GM18502 (cell line): ENCODE measurements at regions not wholly inside any gene's neighbourhood (a gene's known extent, or its start where the extent isn't known, plus 50 kb on each side); places are given as distances from the start of the nearest gene placed in this dataset.

ENCODE experiments used
- ATAC-seq: cut with Tn5 transposase; IDR thresholded peaks from one replicate; pipeline ENCODE4 v1.9.1; 2021; ENCODE audit warnings: mild to moderate bottlenecking; ENCODE audit not compliant: unreplicated experiment, poor library complexity

DNA sequence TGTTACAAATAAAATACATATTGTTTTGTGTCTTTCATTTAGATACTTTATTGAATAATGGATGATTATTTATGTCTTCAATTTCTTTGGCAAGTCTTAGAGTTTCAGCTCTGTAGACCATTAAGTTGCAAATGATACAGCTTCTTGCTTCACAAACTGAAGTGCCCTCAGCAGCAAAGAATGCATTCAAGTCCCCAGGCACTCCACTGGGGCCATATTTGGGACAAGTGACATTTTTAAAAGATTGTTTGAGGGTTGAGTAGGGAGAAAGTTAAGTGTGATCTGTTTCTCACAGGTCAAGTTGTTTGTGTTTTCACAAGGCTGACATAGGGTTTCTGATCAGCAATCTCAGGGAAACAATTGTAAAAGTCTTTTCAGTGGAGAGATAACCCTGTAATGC is 400.7 kb downstream of the PLA2G4A start:
- ATAC-seq = no peak

DNA sequence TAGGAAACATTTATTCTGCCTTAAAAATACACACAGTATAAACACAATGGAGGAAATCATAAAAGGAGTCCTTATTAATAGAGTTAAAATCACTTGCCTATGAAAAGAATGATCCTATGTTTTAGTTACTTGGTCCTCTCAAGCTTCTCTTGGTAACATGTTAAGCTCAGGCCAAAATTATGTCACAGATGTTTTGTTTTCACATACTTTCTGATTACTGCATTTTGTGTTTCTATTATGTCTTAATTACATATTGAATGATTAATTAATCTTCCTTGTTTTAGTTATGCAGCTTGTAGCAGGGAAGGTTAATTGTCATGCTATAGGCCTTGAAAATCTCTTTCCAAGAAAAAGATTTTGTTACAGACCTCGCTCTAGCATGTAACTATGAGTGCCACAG is 406.0 kb downstream of the PLA2G4A start:
- ATAC-seq = no peak

DNA sequence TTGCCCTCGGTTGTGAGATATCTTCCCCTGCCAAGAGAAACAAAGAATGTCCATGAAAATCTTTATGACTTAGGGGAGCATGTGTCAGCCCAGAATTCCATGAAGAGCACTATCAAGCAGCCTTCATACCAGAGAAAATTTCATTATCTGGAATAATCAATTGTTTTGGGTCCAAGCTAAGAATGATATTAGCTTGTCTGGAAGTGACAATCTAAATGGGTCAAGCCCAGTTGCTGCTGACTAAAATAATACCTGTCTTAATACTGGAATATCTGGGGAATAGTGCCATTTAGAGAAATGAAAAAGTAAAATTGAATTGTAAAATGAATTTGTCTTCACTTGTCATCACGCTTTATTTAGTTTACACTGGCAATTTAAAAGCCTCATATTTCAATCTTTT is 407.4 kb downstream of the PLA2G4A start:
- no peak for ATAC-seq

DNA sequence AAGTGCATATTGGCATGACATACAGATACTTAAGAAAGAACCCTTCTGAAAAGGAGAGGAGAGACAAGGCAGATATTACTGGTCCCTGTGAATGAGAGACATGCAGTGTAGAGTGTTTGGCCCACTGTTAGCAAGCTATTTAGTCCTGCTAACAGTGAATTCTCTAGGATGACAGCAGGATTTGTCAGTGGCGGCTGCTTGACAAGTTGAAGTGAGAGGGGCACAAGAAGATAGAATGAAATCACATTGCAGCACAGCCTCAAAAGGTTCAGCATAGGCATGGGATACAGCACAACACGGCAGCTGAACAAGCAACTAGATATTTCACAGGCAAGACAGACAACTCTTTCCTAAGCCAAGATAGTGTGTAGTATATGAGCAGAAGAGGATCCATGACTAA is 407.9 kb downstream of the PLA2G4A start:
- no peak for ATAC-seq

DNA sequence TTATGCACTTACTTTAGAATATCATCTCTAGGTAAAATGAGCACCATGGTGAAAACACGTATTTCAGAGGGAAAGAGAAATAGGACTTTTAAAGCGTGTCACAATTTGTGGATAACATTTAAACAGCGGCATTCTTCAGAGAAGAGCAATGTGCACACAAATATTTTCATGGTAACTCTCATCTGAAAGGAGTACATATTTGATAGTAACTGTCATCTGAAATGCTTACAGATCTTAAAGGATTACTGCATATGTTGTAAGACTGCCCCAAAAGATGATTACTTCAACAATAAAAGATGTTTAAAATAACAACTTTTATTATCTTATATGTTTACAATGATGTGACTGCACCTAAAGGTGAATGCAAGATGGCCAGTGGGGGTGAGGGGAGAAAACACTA is 408.8 kb downstream of the PLA2G4A start:
- no peak for ATAC-seq

DNA sequence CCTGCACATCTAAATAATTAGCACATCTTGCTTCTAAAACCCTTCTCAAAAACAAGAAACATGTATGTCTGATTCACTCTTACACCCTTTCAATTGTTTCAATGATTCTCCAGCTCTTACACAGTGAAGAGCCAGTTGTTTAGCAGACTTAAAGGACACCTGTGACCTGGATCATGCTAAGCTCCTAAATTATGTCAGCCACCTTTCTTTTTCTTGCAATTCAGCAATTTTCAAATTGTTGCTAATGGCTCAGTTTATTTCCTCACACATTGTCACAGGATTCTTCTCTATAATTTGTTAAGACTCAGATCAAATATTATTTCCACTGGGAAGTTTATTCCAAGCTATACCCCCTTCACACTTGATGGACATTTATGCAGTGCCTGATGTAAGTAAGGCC is 413.2 kb downstream of the PLA2G4A start:
- no peak for ATAC-seq

DNA sequence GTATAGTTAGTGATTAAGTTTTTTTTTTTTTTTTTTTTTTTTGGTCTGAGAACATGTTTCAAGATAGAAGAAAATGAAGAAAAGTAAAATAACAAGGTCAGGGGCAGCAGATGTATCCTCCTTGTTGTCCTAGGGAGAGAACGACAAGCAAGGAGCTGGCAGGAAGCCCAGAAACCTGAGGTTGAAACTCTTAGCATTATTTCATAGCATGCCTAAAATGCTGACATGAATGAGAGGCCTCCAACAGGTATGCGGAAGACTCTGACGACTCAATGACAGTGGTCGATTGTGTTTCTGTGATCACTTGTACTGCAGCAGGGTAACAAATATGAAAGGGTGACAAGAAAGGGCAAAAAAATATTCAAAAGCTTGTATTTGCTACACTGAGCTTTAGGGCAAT is 415.9 kb downstream of the PLA2G4A start:
- ATAC-seq = no peak

DNA sequence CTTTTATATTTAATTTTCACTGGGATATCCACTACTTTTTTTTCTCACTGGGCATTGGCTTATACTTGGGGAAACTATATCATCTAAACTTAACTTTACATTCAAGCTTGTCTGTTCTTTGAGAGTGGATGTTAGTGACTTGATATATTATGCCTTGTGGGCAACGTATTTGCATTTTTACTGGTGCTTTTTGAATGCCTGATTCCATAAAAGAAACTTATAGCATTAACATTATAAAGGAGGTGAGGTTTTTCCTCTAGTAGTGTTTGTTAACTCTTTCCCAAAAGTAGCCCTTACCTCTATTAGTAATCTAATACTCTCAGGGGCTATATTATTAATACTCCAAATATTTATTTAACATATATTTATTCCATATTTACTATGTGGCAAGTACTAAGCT is 416.5 kb downstream of the PLA2G4A start:
- no peak for ATAC-seq

DNA sequence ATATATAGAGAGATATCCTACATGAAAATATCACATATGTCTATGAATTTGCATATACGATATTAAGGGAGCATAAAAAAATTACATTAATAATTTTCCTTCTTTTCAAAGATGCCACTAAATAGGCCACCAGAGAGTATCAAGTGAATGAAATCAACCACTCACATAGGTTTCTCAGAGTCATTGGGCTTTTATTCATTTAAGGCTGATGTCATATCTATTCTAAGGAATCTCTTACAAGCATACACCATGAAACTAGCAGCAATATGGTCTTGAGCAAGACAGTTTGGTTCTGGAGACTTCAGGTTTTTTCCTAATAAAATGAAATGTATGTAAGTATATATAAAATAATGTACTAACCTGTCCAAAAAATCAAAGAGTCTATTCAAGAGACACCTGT is 420.4 kb downstream of the PLA2G4A start:
- no peak for ATAC-seq

DNA sequence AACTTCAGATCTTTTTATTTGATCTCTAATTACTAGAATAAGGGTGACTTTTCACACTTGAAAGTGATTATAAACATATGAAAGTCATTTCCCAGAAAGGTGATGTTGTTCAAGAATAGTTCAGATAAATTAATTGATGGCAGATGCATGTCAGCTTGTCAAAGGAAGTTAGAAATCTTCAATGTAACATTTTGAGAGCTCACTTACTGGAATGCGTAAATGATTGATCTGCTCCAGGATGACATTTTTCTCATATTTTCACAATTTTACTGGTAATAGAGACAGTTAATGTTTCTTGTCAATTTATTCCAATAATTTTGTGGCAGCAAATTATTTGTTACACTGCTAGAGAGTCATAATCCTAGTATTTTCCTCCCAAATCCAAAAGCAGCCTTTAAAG is 424.2 kb downstream of the PLA2G4A start:
- ATAC-seq = no peak

DNA sequence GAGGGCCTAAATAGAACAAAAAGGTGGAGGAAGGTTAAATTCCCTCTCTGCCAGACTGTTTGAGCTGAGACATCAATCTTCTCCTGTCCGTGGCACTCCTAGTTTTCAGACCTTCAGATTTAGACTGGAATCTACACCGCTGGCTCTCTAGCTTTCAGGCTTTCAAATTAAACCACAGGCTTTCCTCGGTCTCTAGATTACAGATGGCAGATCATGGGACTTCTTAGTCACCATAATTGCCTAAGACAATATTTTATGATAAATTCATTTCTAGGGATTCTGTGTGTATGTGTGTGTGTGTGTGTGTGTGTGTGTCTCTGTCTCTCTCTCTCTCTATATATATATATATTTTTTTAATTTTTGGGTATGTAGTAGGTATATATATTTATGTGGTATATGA is 428.7 kb downstream of the PLA2G4A start:
- ATAC-seq = no peak

DNA sequence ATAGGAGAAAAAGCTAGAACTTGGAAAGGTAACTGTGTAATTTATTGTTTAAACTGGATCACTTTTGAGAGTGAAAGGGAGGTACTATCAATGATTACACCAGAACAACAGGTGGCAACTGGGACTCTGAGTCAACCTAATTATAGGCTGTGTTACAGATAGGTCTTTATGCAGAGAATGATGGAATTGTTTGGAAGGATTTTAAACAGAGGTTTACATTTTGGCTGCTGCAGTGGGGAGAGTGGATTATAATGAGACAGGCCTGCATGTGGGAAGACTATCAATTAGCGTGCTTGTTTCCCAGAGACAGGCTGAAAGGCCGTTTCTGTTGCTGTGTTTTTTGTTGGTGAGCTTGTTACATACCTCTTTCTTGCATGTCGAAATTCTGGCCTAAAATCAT is 432.9 kb downstream of the PLA2G4A start:
- no peak for ATAC-seq

DNA sequence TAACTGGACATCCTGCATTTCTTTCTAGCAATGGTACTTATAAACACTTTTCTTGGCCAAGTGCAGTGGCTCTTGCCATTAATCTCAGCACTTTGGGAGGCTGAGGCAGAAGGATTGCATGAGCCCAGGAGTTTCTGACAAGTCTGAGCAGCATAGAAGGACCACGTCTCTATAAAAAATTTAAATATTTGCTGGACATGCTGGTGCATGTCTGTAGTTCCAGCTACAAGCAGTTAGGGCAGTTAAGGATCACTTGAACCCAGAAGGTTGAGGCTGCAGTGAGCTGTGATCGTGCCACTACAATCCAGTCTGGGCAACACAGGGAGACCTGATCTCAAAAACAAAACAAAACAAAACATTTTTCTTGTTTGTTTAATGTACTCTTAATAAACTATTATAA is 434.0 kb downstream of the PLA2G4A start:
- no peak for ATAC-seq

DNA sequence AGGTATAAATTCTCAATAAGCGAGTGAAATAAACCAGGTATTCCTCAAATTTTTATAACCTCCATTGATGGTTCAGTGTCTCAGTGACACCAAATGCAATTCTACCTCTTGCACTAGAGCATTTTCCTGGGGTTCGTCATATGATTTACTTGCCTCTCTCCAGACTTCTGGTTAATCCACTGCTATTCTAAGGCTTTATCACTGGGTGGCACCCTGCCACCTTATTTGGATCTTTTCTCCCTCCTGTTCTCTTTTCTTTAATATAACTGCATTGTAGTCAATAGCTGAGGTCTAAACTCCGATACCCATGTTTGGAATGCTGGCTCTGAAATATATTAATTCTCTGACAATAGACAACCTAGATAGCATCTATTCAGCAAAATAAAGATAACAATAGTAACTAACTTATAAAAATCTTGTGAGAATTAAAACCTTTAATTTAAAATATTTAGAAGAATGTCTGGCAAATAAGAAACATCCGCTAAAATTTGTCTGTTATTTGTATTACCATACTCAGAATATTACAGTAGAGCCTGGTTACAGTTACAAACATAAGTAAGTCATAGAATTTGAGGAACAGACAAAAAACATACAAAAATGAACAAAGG is 436.4 kb downstream of the PLA2G4A start:
- ATAC-seq = no peak

DNA sequence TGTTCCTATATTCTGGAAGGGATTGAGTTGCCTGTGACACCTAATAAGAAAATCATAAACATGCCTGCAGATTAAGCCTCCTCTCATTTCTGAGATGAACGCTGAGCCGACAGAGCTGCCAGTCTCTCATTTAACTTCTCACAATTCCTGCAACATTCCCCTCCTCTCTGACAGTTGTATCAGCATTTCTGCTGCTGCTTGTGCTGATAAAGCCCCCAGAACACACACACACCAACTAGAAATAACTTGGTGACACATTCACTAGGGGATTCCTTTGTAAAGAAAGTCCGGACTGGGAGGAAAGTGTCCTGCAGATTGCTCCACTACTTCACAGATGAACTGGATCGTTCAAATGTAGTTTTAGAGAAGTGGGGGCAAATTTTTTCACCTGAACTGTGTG is 437.3 kb downstream of the PLA2G4A start:
- no peak for ATAC-seq

DNA sequence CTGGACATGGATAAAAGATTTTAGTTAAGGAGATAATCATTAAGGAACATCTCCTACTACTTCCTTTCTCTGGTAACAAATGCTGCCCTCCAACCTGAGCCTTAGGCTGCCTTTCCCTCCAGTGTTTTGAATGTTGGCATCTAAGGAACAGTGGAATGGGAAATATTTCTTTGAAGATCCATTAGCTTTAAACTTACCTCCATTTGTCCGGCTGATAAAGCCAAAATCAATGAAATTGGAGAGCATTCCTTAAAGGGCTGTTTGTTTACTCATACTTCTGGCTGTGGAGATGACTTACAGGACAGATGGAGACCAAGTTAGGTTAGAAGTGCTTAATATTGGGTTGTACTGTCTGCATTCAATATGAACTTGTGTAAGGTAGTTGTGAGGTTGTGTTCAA is 439.1 kb downstream of the PLA2G4A start:
- ATAC-seq = no peak

DNA sequence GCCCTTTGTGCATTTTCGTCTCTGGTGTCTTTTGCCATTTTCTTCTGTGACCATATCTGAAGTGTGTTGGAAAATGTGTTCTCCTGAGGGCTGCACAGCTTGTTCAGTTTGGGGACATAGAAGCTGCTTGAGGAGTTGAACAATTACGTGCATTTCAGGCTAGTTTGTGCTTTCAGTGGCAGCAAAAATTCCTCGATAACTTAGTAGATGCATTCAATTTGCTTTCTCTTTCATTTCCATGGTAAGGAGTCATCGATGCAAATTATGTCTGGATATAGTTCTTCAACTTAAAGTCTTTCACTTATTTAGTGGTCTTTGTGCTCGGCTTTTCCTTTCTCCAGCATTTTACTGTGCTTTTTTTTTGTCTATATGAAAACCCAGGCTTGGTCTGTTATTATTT is 441.5 kb downstream of the PLA2G4A start:
- no peak for ATAC-seq

DNA sequence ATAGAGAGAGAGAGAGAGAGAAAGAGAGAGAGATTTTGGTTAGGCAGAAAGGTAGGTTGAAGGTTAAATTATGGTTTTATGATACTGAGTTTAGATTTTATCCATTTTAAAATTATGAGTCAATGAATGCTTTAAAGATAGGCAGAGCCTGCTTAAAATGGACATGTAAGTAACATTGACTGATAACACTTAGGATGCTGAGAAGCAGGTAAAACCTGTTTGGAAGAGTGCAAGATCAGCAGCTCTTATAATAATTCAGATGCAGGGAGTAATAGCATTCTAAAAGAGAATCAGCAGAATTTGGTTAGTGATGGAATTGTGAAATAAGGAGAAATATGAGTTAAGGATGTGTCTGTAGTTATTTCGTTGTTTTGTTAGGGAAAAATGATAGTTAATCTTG is 446.6 kb downstream of the PLA2G4A start:
- ATAC-seq = no peak

DNA sequence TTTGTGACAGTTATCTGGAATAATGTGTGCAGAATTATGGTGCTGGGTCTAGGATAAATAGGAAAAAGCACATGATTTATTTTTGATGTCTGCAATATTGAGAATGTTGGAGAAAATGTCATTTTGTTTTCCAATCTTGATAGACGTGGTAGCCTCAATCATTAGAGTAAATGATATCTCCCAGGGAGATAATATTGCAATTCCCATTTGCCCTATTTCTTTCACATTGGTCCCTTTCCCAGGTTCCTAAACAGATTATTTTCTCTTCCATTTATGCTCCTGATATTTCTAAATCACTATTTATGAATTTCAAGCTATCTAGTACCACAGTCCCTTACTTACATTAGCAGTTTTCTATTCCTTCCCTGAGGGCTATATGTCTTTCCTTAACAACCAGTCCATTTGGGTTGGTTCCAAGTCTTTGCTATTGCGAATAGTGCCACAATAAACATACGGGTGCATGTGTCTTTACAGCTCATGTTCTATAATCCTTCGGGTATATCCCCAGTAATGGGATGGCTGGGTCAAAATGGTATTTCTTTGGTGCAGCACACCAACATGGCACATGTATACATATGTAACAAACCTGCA is 447.3 kb downstream of the PLA2G4A start:
- ATAC-seq = no peak

DNA sequence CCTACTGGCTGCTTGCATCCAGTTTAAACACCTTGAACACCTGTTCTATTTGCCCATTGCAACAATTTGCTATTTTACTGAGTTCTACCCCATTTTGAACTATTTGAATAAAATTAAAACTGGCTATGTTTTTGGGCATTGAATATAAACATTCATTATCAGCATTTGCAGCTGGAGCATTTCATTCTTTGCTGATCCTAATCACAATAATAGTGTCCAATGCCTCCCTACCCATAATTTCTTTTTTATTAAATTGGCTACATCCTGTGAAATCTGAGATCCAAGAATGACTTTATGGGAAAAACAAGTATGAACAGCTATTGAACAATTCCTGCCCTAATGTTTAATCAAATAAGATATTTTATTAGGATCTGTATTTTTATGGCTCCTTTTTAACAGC is 447.9 kb downstream of the PLA2G4A start:
- no peak for ATAC-seq

DNA sequence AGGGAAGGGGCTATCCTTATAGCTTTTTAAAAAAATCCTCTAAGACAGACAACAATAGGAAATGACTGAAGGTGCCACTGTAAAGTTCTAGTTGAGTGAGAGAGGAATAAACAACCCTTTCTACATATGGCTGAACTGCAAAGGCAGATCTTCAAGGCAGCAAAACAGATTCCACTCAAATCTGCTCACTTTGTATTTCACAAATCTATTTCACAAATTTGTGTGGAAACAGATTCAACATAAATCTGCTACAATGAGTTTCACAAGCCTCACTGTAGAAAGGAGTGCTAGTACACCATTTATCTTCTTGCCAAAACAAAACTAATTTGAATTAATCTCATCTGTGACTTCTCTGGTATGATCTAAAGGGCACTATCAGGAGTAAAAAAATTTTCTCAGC is 451.3 kb downstream of the PLA2G4A start:
- ATAC-seq = no peak

DNA sequence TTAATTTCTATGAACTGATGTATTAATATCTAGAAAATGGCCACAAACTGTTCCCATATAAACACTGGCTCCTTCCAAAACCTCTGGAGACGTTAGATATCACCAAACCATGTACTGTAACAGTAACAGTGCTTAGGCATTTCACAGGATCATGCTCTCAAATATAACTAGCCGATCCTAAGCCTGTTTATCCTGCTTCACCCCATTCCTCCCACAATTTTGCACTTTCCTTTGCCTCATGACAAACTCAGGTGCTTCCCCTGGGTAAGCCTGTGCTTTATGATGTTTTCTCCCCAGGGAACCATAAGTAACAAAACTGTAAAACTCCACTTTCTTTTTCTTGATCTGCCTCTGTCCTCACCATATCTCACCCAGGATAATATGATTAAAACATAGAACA is 452.3 kb downstream of the PLA2G4A start:
- no peak for ATAC-seq

DNA sequence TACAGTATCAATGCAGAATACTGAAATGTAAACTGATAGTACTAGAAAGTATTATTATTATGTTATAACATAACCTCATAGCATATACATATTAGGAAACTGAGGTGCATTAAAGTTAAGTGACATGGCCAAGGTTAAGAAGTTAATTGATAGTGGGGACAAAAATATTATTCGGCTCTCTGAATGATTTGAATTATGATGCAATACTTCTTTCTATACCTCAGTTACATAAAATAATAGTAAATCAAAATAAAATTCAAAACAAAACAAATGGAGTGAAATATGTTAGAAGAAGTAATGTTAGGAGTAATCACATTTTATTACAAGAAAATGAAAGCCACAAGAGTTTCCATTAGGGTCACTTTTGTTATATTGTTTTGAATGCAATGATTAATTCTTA is 455.2 kb downstream of the PLA2G4A start:
- no peak for ATAC-seq
